PC-3 (cell line): ENCODE measurements at regions not wholly inside any gene's neighbourhood (a gene's known extent, or its start where the extent isn't known, plus 50 kb on each side); places are given as distances from the start of the nearest gene placed in this dataset.

ENCODE experiments used
- EZH2 ChIP-seq: fragments of 300-600 bp; sonication (generic); IDR thresholded peaks from one replicate; pipeline ENCODE4 v1.6.1; 2017; ENCODE audit warnings: antibody characterized with exemption, mild to moderate bottlenecking, low read length; ENCODE audit not compliant: unreplicated experiment
- TF ChIP-seq, protein P1 (sequence below): fragments of 300-600 bp; sonication (generic); conservative IDR thresholded peaks from 2 replicates; pipeline ENCODE4 v1.5.1; 2017; ENCODE audit warnings: antibody characterized with exemption, low read depth, mild to moderate bottlenecking, low read length

GRCh38 chr4:86522349-86522748 is 71.8 kb upstream of the PTPN13 start:
- TF ChIP-seq, protein P1, sequence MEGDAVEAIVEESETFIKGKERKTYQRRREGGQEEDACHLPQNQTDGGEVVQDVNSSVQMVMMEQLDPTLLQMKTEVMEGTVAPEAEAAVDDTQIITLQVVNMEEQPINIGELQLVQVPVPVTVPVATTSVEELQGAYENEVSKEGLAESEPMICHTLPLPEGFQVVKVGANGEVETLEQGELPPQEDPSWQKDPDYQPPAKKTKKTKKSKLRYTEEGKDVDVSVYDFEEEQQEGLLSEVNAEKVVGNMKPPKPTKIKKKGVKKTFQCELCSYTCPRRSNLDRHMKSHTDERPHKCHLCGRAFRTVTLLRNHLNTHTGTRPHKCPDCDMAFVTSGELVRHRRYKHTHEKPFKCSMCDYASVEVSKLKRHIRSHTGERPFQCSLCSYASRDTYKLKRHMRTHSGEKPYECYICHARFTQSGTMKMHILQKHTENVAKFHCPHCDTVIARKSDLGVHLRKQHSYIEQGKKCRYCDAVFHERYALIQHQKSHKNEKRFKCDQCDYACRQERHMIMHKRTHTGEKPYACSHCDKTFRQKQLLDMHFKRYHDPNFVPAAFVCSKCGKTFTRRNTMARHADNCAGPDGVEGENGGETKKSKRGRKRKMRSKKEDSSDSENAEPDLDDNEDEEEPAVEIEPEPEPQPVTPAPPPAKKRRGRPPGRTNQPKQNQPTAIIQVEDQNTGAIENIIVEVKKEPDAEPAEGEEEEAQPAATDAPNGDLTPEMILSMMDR, result peak; percentile 63
- no peak for TF ChIP-seq EZH2
